ENCODE measurements at regions not wholly inside any gene's neighbourhood (a gene's known extent, or its start where the extent isn't known, plus 50 kb on each side); places are given as distances from the start of the nearest gene placed in this dataset.

DNA sequence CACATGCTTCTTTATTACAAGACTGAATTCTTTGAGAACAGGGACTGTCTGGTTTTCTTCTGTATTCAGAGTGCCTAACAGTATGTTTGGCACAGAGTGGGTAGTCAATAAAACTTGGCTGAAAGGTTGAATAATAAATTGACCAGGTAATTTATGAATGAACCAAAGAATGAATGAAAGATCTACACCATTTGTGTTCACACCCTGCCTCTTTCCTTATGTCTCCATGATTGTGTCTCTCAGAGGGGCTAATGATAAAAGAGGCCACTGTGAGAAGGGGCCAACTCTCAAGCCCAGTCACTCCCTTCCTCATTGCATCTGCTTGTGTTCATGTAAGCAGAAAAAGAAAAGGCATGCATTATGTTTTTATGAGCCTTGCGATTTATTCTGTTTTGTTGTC, 569.7 kb upstream of the TENM4 start:
- TF ChIP-seq, protein P1, sequence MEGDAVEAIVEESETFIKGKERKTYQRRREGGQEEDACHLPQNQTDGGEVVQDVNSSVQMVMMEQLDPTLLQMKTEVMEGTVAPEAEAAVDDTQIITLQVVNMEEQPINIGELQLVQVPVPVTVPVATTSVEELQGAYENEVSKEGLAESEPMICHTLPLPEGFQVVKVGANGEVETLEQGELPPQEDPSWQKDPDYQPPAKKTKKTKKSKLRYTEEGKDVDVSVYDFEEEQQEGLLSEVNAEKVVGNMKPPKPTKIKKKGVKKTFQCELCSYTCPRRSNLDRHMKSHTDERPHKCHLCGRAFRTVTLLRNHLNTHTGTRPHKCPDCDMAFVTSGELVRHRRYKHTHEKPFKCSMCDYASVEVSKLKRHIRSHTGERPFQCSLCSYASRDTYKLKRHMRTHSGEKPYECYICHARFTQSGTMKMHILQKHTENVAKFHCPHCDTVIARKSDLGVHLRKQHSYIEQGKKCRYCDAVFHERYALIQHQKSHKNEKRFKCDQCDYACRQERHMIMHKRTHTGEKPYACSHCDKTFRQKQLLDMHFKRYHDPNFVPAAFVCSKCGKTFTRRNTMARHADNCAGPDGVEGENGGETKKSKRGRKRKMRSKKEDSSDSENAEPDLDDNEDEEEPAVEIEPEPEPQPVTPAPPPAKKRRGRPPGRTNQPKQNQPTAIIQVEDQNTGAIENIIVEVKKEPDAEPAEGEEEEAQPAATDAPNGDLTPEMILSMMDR (IDR thresholded peaks at IDR 0.05): no peak
- no peak for TF ChIP-seq POLR2A (IDR thresholded peaks at IDR 0.05)

All from heart left ventricle (tissue), 13 donors.